NCI-H774 (cell line): ENCODE measurements at regions not wholly inside any gene's neighbourhood (a gene's known extent, or its start where the extent isn't known, plus 50 kb on each side); places are given as distances from the start of the nearest gene placed in this dataset.

Experiments used
- DNase-seq: peaks from one replicate; lab custom pipeline; 2025; lab: John Stamatoyannopoulos, UW

GRCh38 chr3:104746056-104746455 is 620.7 kb upstream of the ALCAM start:
- DNase-seq: no peak

GRCh38 chr3:104750581-104750980 is 616.1 kb upstream of the ALCAM start:
- no peak for DNase-seq

GRCh38 chr3:104755791-104756190 is 610.9 kb upstream of the ALCAM start:
- no peak for DNase-seq

- DNase-seq: no peak
Observed at GRCh38 chr3:104763007-104763406, 603.7 kb upstream of the ALCAM start.

- DNase-seq: no peak
Observed at GRCh38 chr3:104764496-104764895, 602.2 kb upstream of the ALCAM start.

- DNase-seq: no peak
Observed at GRCh38 chr3:104768886-104769285, 597.8 kb upstream of the ALCAM start.

GRCh38 chr3:104779324-104779723 is 587.4 kb upstream of the ALCAM start:
- DNase-seq: no peak

GRCh38 chr3:104781112-104781511 is 585.6 kb upstream of the ALCAM start:
- no peak for DNase-seq

- DNase-seq: no peak
Observed at GRCh38 chr3:104785947-104786346, 580.8 kb upstream of the ALCAM start.

- no peak for DNase-seq
Observed at GRCh38 chr3:104787306-104787705, 579.4 kb upstream of the ALCAM start.

GRCh38 chr3:104788807-104789206 is 577.9 kb upstream of the ALCAM start:
- DNase-seq: no peak

- no peak for DNase-seq
Observed at GRCh38 chr3:104791331-104791730, 575.4 kb upstream of the ALCAM start.

- no peak for DNase-seq
Observed at GRCh38 chr3:104796556-104796955, 570.2 kb upstream of the ALCAM start.

- DNase-seq: peak; percentile 85
Observed at GRCh38 chr3:104805042-104805441, 561.7 kb upstream of the ALCAM start.

GRCh38 chr3:104805508-104805907 is 561.2 kb upstream of the ALCAM start:
- no peak for DNase-seq

GRCh38 chr3:104810896-104811295 is 555.8 kb upstream of the ALCAM start:
- peak; percentile 33 for DNase-seq

- DNase-seq: no peak
Observed at GRCh38 chr3:104816008-104816407, 550.7 kb upstream of the ALCAM start.

- no peak for DNase-seq
Observed at GRCh38 chr3:104816716-104817115, 550.0 kb upstream of the ALCAM start.

GRCh38 chr3:104819333-104819732 is 547.4 kb upstream of the ALCAM start:
- no peak for DNase-seq

- DNase-seq: no peak
Observed at GRCh38 chr3:104820959-104821358, 545.8 kb upstream of the ALCAM start.

GRCh38 chr3:104825116-104825515 is 541.6 kb upstream of the ALCAM start:
- no peak for DNase-seq

GRCh38 chr3:104831071-104831470 is 535.6 kb upstream of the ALCAM start:
- no peak for DNase-seq

GRCh38 chr3:104832530-104832929 is 534.2 kb upstream of the ALCAM start:
- no peak for DNase-seq

- DNase-seq: no peak
Observed at GRCh38 chr3:104835376-104835775, 531.3 kb upstream of the ALCAM start.

GRCh38 chr3:104846270-104846669 is 520.4 kb upstream of the ALCAM start:
- DNase-seq: no peak
